KMS-11 (cell line): ENCODE measurements at regions not wholly inside any gene's neighbourhood (a gene's known extent, or its start where the extent isn't known, plus 50 kb on each side); places are given as distances from the start of the nearest gene placed in this dataset.

Experiments
- H2AFZ ChIP-seq: fragments of 200-600 bp; sonication (generic); 2 replicates; pipeline ENCODE4 v1.6.1; 2016; ENCODE audit warnings: antibody characterized with exemption, mixed run types, low read depth
- H3K27ac ChIP-seq: fragments of 200-600 bp; sonication (generic); 2 replicates; pipeline ENCODE4 v1.6.1; 2016; ENCODE audit warnings: mild to moderate bottlenecking, mixed run types
- H3K27me3 ChIP-seq: fragments of 200-600 bp; sonication (generic); 2 replicates; pipeline ENCODE4 v1.6.1; 2017; ENCODE audit warnings: mild to moderate bottlenecking, low read depth, mixed run types, moderate library complexity; ENCODE audit not compliant: insufficient read depth
- H3K36me3 ChIP-seq: fragments of 200-600 bp; sonication (generic); 2 replicates; pipeline ENCODE4 v1.6.1; 2017; ENCODE audit warnings: mild to moderate bottlenecking, mixed run types; ENCODE audit not compliant: insufficient read depth
- H3K4me1 ChIP-seq: fragments of 200-600 bp; sonication (generic); 2 replicates; pipeline ENCODE4 v1.6.1; 2016; ENCODE audit warnings: mild to moderate bottlenecking, low read depth, mixed run types; ENCODE audit not compliant: poor library complexity, severe bottlenecking
- H3K4me2 ChIP-seq: fragments of 200-600 bp; sonication (generic); 2 replicates; pipeline ENCODE4 v1.7.0; 2016; ENCODE audit warnings: mild to moderate bottlenecking, mixed run types
- H3K4me3 ChIP-seq: fragments of 200-600 bp; sonication (generic); IDR thresholded peaks from 2 replicates; pipeline ENCODE4 v1.6.1; 2017; ENCODE audit warnings: low read depth, low read length, mixed read lengths; ENCODE audit not compliant: insufficient read depth
- H3K79me2 ChIP-seq: fragments of 200-600 bp; sonication (generic); 2 replicates; pipeline ENCODE4 v1.6.1; 2016; ENCODE audit warnings: low read depth, mixed run types; ENCODE audit not compliant: insufficient read depth
- H3K9ac ChIP-seq: fragments of 200-600 bp; sonication (generic); 2 replicates; pipeline ENCODE4 v1.6.1; 2016; ENCODE audit warnings: mild to moderate bottlenecking, mixed run types
- H4K20me1 ChIP-seq: fragments of 200-600 bp; sonication (generic); 2 replicates; pipeline ENCODE4 v1.6.1; 2016; ENCODE audit warnings: mild to moderate bottlenecking, mixed run types; ENCODE audit not compliant: insufficient read depth
- CTCF ChIP-seq: fragments of 200-600 bp; sonication (generic); conservative IDR thresholded peaks from 2 replicates; pipeline ENCODE4 v1.6.1; 2017; ENCODE audit warnings: low read depth, mild to moderate bottlenecking, antibody characterized with exemption, low read length, moderate library complexity, mixed read lengths

- no peaks in the 10 kb centered on the region for H3K36me3 ChIP-seq
- no peaks in the 10 kb centered on the region for H4K20me1 ChIP-seq
- peaks cover 33% of the 10 kb centered on the region for H3K4me1 ChIP-seq
- no peaks in the 10 kb centered on the region for H3K27me3 ChIP-seq
- peak overlapping the region; percentile 46 for H3K4me2 ChIP-seq
- H2AFZ ChIP-seq: peak overlapping the region; percentile 72
- no peaks in the 10 kb centered on the region for H3K79me2 ChIP-seq
- peak overlapping the region; percentile 74 for H3K27ac ChIP-seq
- H3K4me3 ChIP-seq: no peak overlapping the region
- TF ChIP-seq CTCF: no peak
- H3K9ac ChIP-seq: peak overlapping the region; percentile 31; the same call in 1 of the 2 replicates
Observed at GRCh38 chr5:74316064-74316603, 324.4 kb downstream of the ENC1 start.

- no peaks in the 10 kb centered on the region for H3K36me3 ChIP-seq
- H3K27ac ChIP-seq: no peak overlapping the region
- no peak overlapping the region for H3K9ac ChIP-seq
- TF ChIP-seq CTCF: no peak
- H3K4me2 ChIP-seq: no peak overlapping the region
- H4K20me1 ChIP-seq: no peaks in the 10 kb centered on the region
- peaks cover 33% of the 10 kb centered on the region for H3K4me1 ChIP-seq
- H2AFZ ChIP-seq: no peak overlapping the region
- H3K79me2 ChIP-seq: no peaks in the 10 kb centered on the region
- H3K27me3 ChIP-seq: no peaks in the 10 kb centered on the region
- H3K4me3 ChIP-seq: no peak overlapping the region
Observed at GRCh38 chr5:74314906-74315305, 325.6 kb downstream of the ENC1 start.

- H3K27ac ChIP-seq: no peak overlapping the region
- TF ChIP-seq CTCF: no peak
- H4K20me1 ChIP-seq: no peaks in the 10 kb centered on the region
- no peak overlapping the region for H3K9ac ChIP-seq
- H3K4me2 ChIP-seq: no peak overlapping the region
- H3K79me2 ChIP-seq: no peaks in the 10 kb centered on the region
- H3K27me3 ChIP-seq: no peaks in the 10 kb centered on the region
- H3K36me3 ChIP-seq: no peaks in the 10 kb centered on the region
- H2AFZ ChIP-seq: no peak overlapping the region
- H3K4me1 ChIP-seq: peaks cover 42% of the 10 kb centered on the region
- H3K4me3 ChIP-seq: no peak overlapping the region
Observed at GRCh38 chr5:74313896-74314295, 326.6 kb downstream of the ENC1 start.

GRCh38 chr5:74312746-74313145 lies 327.8 kb downstream of the ENC1 start:
- Histone ChIP-seq H2AFZ (no peak overlapping the region), H3K27me3 (no peaks in the 10 kb centered on the region), H3K4me1 (peaks cover 48% of the 10 kb centered on the region), H3K27ac (no peak overlapping the region), H3K4me2 (no peak overlapping the region), H3K79me2 (no peaks in the 10 kb centered on the region), H4K20me1 (no peaks in the 10 kb centered on the region), H3K4me3 (no peak overlapping the region), H3K9ac (no peak overlapping the region), H3K36me3 (no peaks in the 10 kb centered on the region)
- TF ChIP-seq CTCF: no peak

- no peak overlapping the region for H2AFZ ChIP-seq
- no peaks in the 10 kb centered on the region for H3K27me3 ChIP-seq
Observed at GRCh38 chr5:74311961-74312360, 328.6 kb downstream of the ENC1 start.

More at GRCh38 chr5:74311961-74312360, 328.6 kb downstream of the ENC1 start:
- H4K20me1 ChIP-seq: no peaks in the 10 kb centered on the region
- H3K36me3 ChIP-seq: no peaks in the 10 kb centered on the region
- no peaks in the 10 kb centered on the region for H3K79me2 ChIP-seq
- TF ChIP-seq CTCF: no peak
- no peak overlapping the region for H3K9ac ChIP-seq
- no peak overlapping the region for H3K27ac ChIP-seq
- peaks cover 40% of the 10 kb centered on the region for H3K4me1 ChIP-seq
- no peak overlapping the region for H3K4me2 ChIP-seq
- no peak overlapping the region for H3K4me3 ChIP-seq
